AG10803 (cell line): ENCODE measurements at regions not wholly inside any gene's neighbourhood (a gene's known extent, or its start where the extent isn't known, plus 50 kb on each side); places are given as distances from the start of the nearest gene placed in this dataset.

Source experiments
- DNase-seq: peaks from one replicate; pipeline ENCODE4 v3.0.0; 2010; ENCODE audit warnings: low read depth
- H3K4me3 ChIP-seq: 2 replicates; pipeline ENCODE4 v1.5.1; 2011; ENCODE audit warnings: mild to moderate bottlenecking, low read length, control low read depth
- TF ChIP-seq, protein P1 (sequence below): conservative IDR thresholded peaks from 2 replicates; pipeline ENCODE4 v1.5.1; 2011; ENCODE audit warnings: mild to moderate bottlenecking, low read length, control low read depth, inconsistent platforms

- TF ChIP-seq, protein P1, sequence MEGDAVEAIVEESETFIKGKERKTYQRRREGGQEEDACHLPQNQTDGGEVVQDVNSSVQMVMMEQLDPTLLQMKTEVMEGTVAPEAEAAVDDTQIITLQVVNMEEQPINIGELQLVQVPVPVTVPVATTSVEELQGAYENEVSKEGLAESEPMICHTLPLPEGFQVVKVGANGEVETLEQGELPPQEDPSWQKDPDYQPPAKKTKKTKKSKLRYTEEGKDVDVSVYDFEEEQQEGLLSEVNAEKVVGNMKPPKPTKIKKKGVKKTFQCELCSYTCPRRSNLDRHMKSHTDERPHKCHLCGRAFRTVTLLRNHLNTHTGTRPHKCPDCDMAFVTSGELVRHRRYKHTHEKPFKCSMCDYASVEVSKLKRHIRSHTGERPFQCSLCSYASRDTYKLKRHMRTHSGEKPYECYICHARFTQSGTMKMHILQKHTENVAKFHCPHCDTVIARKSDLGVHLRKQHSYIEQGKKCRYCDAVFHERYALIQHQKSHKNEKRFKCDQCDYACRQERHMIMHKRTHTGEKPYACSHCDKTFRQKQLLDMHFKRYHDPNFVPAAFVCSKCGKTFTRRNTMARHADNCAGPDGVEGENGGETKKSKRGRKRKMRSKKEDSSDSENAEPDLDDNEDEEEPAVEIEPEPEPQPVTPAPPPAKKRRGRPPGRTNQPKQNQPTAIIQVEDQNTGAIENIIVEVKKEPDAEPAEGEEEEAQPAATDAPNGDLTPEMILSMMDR = no peak
- DNase-seq = no peak
- H3K4me3 ChIP-seq = no peak overlapping the region
These were observed 468.0 kb upstream of the FAT1 start for GRCh38 chr4:187191676-187192075.

- no peak overlapping the region for H3K4me3 ChIP-seq
- DNase-seq = no peak
- TF ChIP-seq, protein P1 = no peak
These were observed 468.6 kb upstream of the FAT1 start for GRCh38 chr4:187192266-187192665.

DNA sequence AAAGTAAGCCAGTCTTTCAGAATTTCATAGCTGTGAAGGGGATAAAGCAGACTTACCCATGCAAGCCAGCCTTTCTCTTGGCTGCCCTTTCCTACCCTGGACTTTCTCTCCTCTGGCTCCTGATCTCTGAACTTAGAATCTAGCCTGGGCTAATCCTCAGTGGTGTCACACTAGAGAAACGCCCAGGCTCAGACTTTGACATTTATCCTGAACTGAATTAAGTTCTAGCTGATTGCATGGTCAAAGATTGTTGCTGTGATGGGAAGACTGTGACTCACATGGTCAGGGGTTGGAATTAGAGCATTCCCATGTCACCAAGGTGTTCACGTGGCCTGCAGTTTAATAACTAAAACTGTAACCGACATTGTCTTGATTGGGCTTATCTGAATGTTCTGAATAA, 469.5 kb upstream of the FAT1 start:
- DNase-seq = no peak
- TF ChIP-seq, protein P1 = no peak
- no peak overlapping the region for H3K4me3 ChIP-seq

GRCh38 chr4:187204389-187204918, 480.8 kb upstream of the FAT1 start:
- peak; percentile 26 for DNase-seq
- TF ChIP-seq, protein P1 = no peak
- no peak overlapping the region for H3K4me3 ChIP-seq

GRCh38 chr4:187207931-187208330, 484.3 kb upstream of the FAT1 start:
- TF ChIP-seq, protein P1 = no peak
- H3K4me3 ChIP-seq = no peak overlapping the region
- DNase-seq = no peak

DNA sequence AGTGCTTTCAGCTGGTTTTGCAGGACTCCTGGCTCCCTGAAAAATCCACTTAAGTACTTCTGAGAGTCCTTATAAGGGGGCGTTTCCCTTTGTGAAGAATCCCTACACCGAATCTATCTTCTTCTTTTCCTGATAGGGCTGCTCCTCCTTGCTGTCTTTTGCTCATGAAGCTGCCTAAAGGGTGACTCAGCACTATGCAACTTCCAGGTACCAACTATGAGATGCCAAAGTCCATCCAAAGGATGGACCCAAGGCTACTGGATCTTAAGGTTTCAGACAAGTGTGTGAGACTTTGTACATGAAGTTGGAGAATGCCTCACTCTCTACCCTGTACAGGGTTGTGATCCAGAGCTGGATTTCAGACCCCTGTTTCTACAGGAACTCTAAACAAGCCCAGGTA, 485.0 kb upstream of the FAT1 start:
- no peak for DNase-seq
- no peak overlapping the region for H3K4me3 ChIP-seq
- TF ChIP-seq, protein P1 = no peak

DNA sequence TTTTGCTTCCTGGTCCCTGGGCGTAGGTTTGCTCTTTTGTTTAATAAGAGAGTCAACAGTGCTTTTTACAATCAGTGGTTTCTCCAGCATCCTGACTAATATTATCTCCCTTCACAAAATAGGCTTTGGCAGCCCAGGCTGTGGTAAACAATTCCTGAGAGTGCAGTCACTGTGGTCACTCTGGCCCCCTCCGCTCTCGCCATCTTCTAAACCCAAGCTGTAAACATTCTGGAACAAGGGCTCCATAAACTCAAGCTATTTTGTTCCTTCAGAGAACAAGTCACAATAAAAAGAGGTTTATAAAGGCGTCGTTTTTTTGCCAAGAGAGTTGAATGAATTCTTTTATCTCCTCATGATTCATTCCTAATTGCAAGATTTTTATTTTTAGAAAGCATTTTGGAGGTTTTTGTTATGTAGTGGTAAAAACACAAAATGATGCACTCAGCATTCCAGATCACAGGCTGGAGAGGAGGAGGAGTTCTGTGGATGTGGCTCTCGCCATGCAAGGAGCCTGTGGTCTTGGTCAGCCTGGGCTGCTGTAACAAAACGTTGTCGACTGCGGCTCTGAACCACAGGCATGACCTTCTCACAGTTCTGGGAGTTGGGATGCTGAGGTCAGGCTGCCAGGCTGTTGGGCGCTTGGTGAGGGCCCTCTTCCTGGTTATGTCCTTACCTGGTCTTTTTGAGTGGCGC, 486.4 kb upstream of the FAT1 start:
- peak; percentile 97 for DNase-seq
- TF ChIP-seq, protein P1 = no peak
- H3K4me3 ChIP-seq = no peak overlapping the region
